Colonic mucosa (tissue), 4 donors: ENCODE measurements at regions not wholly inside any gene's neighbourhood (a gene's known extent, or its start where the extent isn't known, plus 50 kb on each side); places are given as distances from the start of the nearest gene placed in this dataset.

Source experiments
- DNase-seq: peaks from one replicate; pipeline ENCODE4 v3.0.0-alpha.2; 2020
- H3K27ac ChIP-seq: fragments of 200-600 bp; one replicate; pipeline ENCODE4 v1.8.0; 2021
- H3K27me3 ChIP-seq: fragments of 200-600 bp; one replicate; pipeline ENCODE4 v1.8.0; 2021
- H3K36me3 ChIP-seq: fragments of 200-600 bp; one replicate; pipeline ENCODE4 v1.8.0; 2021
- H3K4me1 ChIP-seq: fragments of 200-600 bp; one replicate; pipeline ENCODE4 v1.8.0; 2021; ENCODE audit warnings: mild to moderate bottlenecking
- H3K4me3 ChIP-seq: fragments of 200-600 bp; one replicate; pipeline ENCODE4 v1.8.0; 2021
- H3K9ac ChIP-seq, 2 donors: one replicate each; pipeline ENCODE4 v1.7.0; 2013; ENCODE audit warnings: control low read depth in 2 of 2, low read depth in 2 of 2, low read length in 2 of 2
- H3K9me3 ChIP-seq: fragments of 200-600 bp; one replicate; pipeline ENCODE4 v1.8.0; 2021
- intact Hi-C: fragments of 100-400 bp; cut with DNase I; formaldehyde crosslinking; loops from one replicate; pipeline ENCODE4 v1.14.1; 2022
- TF ChIP-seq, protein P1 (sequence below): fragments of 200-600 bp; IDR thresholded peaks from one replicate; pipeline ENCODE4 v1.8.0; 2022; ENCODE audit warnings: antibody characterized with exemption, mild to moderate bottlenecking
- donor health status: healthy.
- donor health status: DM: no; HTN: no; CAD: no.
- donor health status: DM: no; HTN: no; CAD: no.

- Histone ChIP-seq H3K27me3 (no peaks in the 10 kb centered on the region), H3K9ac (no peak overlapping the region), H3K27ac (no peak overlapping the region), H3K36me3 (no peaks in the 10 kb centered on the region), H3K4me3 (no peak overlapping the region), H3K9me3 (no peaks in the 10 kb centered on the region), H3K4me1 (peaks cover 6% of the 10 kb centered on the region)
- no peak for DNase-seq
- intact Hi-C loops: loop anchor here (10.0 kb wide), 1 partner anchor 194 kb away; no protein-coding TSS in a partner anchor
- TF ChIP-seq, protein P1, sequence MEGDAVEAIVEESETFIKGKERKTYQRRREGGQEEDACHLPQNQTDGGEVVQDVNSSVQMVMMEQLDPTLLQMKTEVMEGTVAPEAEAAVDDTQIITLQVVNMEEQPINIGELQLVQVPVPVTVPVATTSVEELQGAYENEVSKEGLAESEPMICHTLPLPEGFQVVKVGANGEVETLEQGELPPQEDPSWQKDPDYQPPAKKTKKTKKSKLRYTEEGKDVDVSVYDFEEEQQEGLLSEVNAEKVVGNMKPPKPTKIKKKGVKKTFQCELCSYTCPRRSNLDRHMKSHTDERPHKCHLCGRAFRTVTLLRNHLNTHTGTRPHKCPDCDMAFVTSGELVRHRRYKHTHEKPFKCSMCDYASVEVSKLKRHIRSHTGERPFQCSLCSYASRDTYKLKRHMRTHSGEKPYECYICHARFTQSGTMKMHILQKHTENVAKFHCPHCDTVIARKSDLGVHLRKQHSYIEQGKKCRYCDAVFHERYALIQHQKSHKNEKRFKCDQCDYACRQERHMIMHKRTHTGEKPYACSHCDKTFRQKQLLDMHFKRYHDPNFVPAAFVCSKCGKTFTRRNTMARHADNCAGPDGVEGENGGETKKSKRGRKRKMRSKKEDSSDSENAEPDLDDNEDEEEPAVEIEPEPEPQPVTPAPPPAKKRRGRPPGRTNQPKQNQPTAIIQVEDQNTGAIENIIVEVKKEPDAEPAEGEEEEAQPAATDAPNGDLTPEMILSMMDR: no peak
Measured at GRCh38 chr20:50270569-50270968, 79.9 kb downstream of the CEBPB start.

DNA sequence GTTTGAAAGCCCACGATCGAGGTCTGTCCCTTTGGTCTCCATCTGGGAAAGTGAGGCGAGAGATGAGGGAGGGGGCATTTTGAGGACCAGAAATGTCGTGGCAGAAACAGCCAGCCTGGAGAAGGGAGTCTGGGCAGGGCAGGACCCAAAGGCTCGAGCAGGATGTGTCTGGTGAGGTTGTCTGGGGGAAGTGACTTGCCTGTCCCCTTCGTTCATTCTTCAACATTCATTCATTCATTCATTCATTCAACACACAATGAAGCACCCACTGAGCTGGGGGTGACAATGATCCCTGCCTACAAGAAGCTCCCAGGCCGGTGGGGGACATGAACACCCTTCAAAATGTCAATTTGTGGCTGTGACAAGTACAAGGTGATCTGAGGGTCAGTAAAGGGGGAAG, 80.5 kb downstream of the CEBPB start:
- DNase-seq: no peak
- H3K27me3 ChIP-seq: no peaks in the 10 kb centered on the region
- H3K9me3 ChIP-seq: no peaks in the 10 kb centered on the region
- TF ChIP-seq, protein P1: no peak
- no peaks in the 10 kb centered on the region for H3K36me3 ChIP-seq
- no peak overlapping the region for H3K4me3 ChIP-seq
- peaks cover 6% of the 10 kb centered on the region for H3K4me1 ChIP-seq
- H3K9ac ChIP-seq: no peak overlapping the region
- no peak overlapping the region for H3K27ac ChIP-seq
- intact Hi-C loops: loop anchor here (10.0 kb wide), 1 partner anchor 194 kb away; no protein-coding TSS in a partner anchor

GRCh38 chr20:50271612-50272011, 81.0 kb downstream of the CEBPB start:
- no peak for DNase-seq
- Histone ChIP-seq H3K9ac (no peak overlapping the region), H3K9me3 (no peaks in the 10 kb centered on the region), H3K4me3 (no peak overlapping the region), H3K27me3 (no peaks in the 10 kb centered on the region), H3K4me1 (peaks cover 6% of the 10 kb centered on the region), H3K36me3 (no peaks in the 10 kb centered on the region), H3K27ac (no peak overlapping the region)
- TF ChIP-seq, protein P1: no peak
- intact Hi-C loops: loop anchor here (10.0 kb wide), 1 partner anchor 193 kb away; no protein-coding TSS in a partner anchor

- H3K27ac ChIP-seq: no peak overlapping the region
- peaks cover 6% of the 10 kb centered on the region for H3K4me1 ChIP-seq
- no peaks in the 10 kb centered on the region for H3K27me3 ChIP-seq
- H3K4me3 ChIP-seq: no peak overlapping the region
- intact Hi-C loops: loop anchor here (10.0 kb wide), 1 partner anchor 193 kb away; no protein-coding TSS in a partner anchor
- no peak for DNase-seq
- no peaks in the 10 kb centered on the region for H3K36me3 ChIP-seq
- no peak overlapping the region for H3K9ac ChIP-seq
- no peaks in the 10 kb centered on the region for H3K9me3 ChIP-seq
- TF ChIP-seq, protein P1: no peak
Measured at GRCh38 chr20:50272030-50272723, 81.5 kb downstream of the CEBPB start.

DNA sequence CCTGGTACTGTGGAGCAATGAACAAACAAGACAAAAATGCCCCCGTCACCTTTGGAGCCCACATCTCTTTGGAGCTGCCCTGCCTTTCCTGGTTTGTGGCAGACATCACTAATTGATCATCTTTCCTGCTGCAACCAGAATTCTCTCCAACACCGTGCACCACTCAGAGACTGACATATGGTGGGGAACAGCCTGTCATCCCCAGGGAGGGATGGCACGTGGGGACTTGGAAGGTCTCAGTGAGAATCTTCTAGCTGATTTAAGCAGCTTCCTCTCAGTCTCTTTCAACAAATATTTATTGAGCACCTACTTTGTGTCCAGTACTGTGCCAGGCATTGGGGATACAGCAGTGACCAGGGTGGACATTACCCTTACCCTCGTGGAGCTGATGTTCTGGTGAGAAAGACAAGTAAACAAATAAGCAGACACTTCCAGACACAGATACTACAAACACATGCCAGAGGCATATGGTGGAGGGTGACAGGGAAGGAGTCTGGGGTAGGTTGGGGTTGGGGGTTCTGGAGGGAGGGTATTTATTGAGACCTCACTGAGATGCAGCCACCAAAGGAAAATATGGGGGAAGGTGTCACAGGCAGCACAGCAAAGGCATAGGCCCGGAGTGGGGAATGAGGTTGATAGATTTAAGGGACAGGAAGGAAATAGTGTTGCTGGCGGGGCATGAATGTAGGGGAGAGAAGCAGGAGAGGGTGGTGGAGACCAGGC, 82.3 kb downstream of the CEBPB start:
- H3K27me3 ChIP-seq: no peaks in the 10 kb centered on the region
- H3K4me3 ChIP-seq: no peak overlapping the region
- TF ChIP-seq, protein P1: no peak
- intact Hi-C loops: loop anchor here (10.0 kb wide), 1 partner anchor 192 kb away; no protein-coding TSS in a partner anchor
- H3K9me3 ChIP-seq: no peaks in the 10 kb centered on the region
- DNase-seq: no peak
- no peak overlapping the region for H3K9ac ChIP-seq
- H3K4me1 ChIP-seq: peaks cover 3% of the 10 kb centered on the region
- no peak overlapping the region for H3K27ac ChIP-seq
- H3K36me3 ChIP-seq: no peaks in the 10 kb centered on the region
